H1 (cell line): ENCODE measurements at regions not wholly inside any gene's neighbourhood (a gene's known extent, or its start where the extent isn't known, plus 50 kb on each side); places are given as distances from the start of the nearest gene placed in this dataset.

Source experiments
- CTCF ChIA-PET: fragments of 300-600 bp; sonication (Branson Sonifier 250); formaldehyde crosslinking; loops from one replicate; lab custom pipeline; 2021; ENCODE audit not compliant: partially characterized antibody; lab: Charles Lee
- POLR2A ChIA-PET: fragments of 300-600 bp; sonication (Branson Sonifier 250); formaldehyde crosslinking; loops from one replicate; lab custom pipeline; 2021; ENCODE audit warnings: inconsistent platforms; ENCODE audit not compliant: partially characterized antibody; lab: Charles Lee
- DNase-seq, 2 experiments: peaks; one replicate each; pipeline versions ENCODE4 v3.0.0 to v3.0.0-alpha.2; 2010 to 2022; ENCODE audit warnings: low spot score in 2 of 2, low read depth in 1 of 2, mixed read lengths in 1 of 2
- FAIRE-seq: peaks from 2 replicates; lab custom pipeline; 2011; peaks lifted over from hg19 to GRCh38; lab: Jason Lieb, UNC
- H2AFZ ChIP-seq: 2 replicates; pipeline ENCODE4 v1.8.1; 2012; ENCODE audit warnings: low read length, inconsistent platforms
- H2AK5ac ChIP-seq: 2 replicates; pipeline ENCODE4 v1.6.1; 2013; ENCODE audit warnings: low read depth, low read length
- H2BK120ac ChIP-seq: replicated peaks from 2 replicates; pipeline ENCODE3; 2013; ENCODE audit warnings: low read depth, low read length, inconsistent platforms
- H2BK12ac ChIP-seq: 2 replicates; pipeline ENCODE4 v1.6.1; 2013; ENCODE audit warnings: low read depth, low read length
- H2BK15ac ChIP-seq: 2 replicates; pipeline ENCODE4 v1.6.1; 2013; ENCODE audit warnings: low read length
- H2BK20ac ChIP-seq: 2 replicates; pipeline ENCODE4 v1.6.1; 2013; ENCODE audit warnings: low read length
- H2BK5ac ChIP-seq: 2 replicates; pipeline ENCODE4 v1.6.1; 2013; ENCODE audit warnings: low read depth, low read length
- H3K14ac ChIP-seq: 2 replicates; pipeline ENCODE4 v1.6.1; 2013; ENCODE audit warnings: inconsistent platforms; ENCODE audit not compliant: insufficient read length
- H3K18ac ChIP-seq: 2 replicates; pipeline ENCODE4 v1.6.1; 2013; ENCODE audit warnings: low read length; ENCODE audit errors: extremely low read depth
- H3K23ac ChIP-seq: 2 replicates; pipeline ENCODE4 v1.6.1; 2013; ENCODE audit warnings: inconsistent platforms; ENCODE audit not compliant: insufficient read length
- H3K23me2 ChIP-seq: 2 replicates; pipeline ENCODE4 v1.6.1; 2013; ENCODE audit warnings: low read depth, low read length
- H3K27ac ChIP-seq: 2 replicates; pipeline ENCODE4 v1.6.1; 2011; ENCODE audit warnings: low read depth, low read length, inconsistent platforms
- H3K27me3 ChIP-seq, 4 experiments: replicated peaks in 1 of 4; 1 replicate in 1 of 4; 2 replicates in 3 of 4; pipeline versions ENCODE4 v1.6.1 to v1.8.1; 2011 to 2013; ENCODE audit warnings: low read length in 3 of 4, mild to moderate bottlenecking in 3 of 4, inconsistent platforms in 2 of 4, mixed read lengths in 2 of 4, moderate library complexity in 1 of 4; ENCODE audit not compliant: control insufficient read depth in 3 of 4, insufficient read depth in 3 of 4; ENCODE audit errors: extremely low read depth in 1 of 4
- H3K36me3 ChIP-seq, 4 experiments: 2 replicates each; pipeline versions ENCODE4 v1.6.1 to v1.8.1; 2011 to 2013; ENCODE audit warnings: mild to moderate bottlenecking in 4 of 4, low read length in 3 of 4, moderate library complexity in 2 of 4, control low read depth in 1 of 4, inconsistent platforms in 1 of 4; ENCODE audit not compliant: insufficient read depth in 4 of 4, control insufficient read depth in 2 of 4
- H3K4ac ChIP-seq: replicated peaks from 2 replicates; pipeline ENCODE3; 2013; ENCODE audit warnings: low read length, low read depth, mixed read lengths, inconsistent platforms; ENCODE audit not compliant: insufficient read length
- H3K4me1 ChIP-seq, 4 experiments: replicated peaks in 1 of 4; 1 replicate in 1 of 4; 2 replicates in 3 of 4; pipeline versions ENCODE4 v1.6.1 to v1.8.1; 2011 to 2013; ENCODE audit warnings: low read length in 3 of 4, inconsistent platforms in 2 of 4, mixed read lengths in 1 of 4; ENCODE audit not compliant: insufficient read depth in 4 of 4, control insufficient read depth in 3 of 4
- H3K4me2 ChIP-seq, 2 experiments: 2 replicates each; pipeline versions ENCODE4 v1.6.1 to v1.8.1; 2011 to 2013; ENCODE audit warnings: low read depth in 2 of 2, low read length in 2 of 2, control low read depth in 1 of 2, inconsistent platforms in 1 of 2, mild to moderate bottlenecking in 1 of 2; ENCODE audit not compliant: insufficient read depth in 1 of 2
- H3K4me3 ChIP-seq, 4 experiments: fragments of 200-600, 300-600 bp in 1 of 4; sonication (generic), shearing (Covaris generic), sonication (Bioruptor Twin) in 1 of 4; 2 replicates each; pipeline versions ENCODE4 v1.5.1 to v1.8.1; 2011 to 2016; ENCODE audit warnings: low read length in 4 of 4, low read depth in 3 of 4, control low read depth in 2 of 4, inconsistent platforms in 2 of 4, mild to moderate bottlenecking in 2 of 4, mixed read lengths in 1 of 4, moderate library complexity in 1 of 4; ENCODE audit not compliant: insufficient read depth in 2 of 4; ENCODE audit errors: extremely low read depth in 1 of 4
- H3K56ac ChIP-seq: replicated peaks from 2 replicates; pipeline ENCODE3; 2013; ENCODE audit warnings: low read depth, mild to moderate bottlenecking, mixed read lengths, low read length, inconsistent platforms; ENCODE audit not compliant: insufficient read length
- H3K79me1 ChIP-seq: 2 replicates; pipeline ENCODE4 v1.6.1; 2013; ENCODE audit warnings: low read depth, low read length, control low read depth
- H3K79me2 ChIP-seq, 2 experiments: 2 replicates each; pipeline versions ENCODE4 v1.6.1 to v1.8.1; 2012 to 2013; ENCODE audit warnings: low read length in 2 of 2, mild to moderate bottlenecking in 2 of 2, inconsistent platforms in 1 of 2; ENCODE audit not compliant: insufficient read depth in 2 of 2, control insufficient read depth in 1 of 2
- H3K9ac ChIP-seq, 4 experiments: replicated peaks in 1 of 4; 1 replicate in 1 of 4; 2 replicates in 3 of 4; pipeline versions ENCODE4 v1.6.1 to v1.8.1; 2011 to 2013; ENCODE audit warnings: low read depth in 3 of 4, low read length in 3 of 4, control low read depth in 2 of 4, mild to moderate bottlenecking in 2 of 4, moderate library complexity in 2 of 4, inconsistent platforms in 1 of 4; ENCODE audit errors: extremely low read depth in 1 of 4
- H3K9me3 ChIP-seq, 2 experiments: 2 replicates each; pipeline versions ENCODE4 v1.6.1 to v1.8.1; 2012 to 2013; ENCODE audit warnings: mild to moderate bottlenecking in 2 of 2, moderate library complexity in 2 of 2, control low read depth in 1 of 2, inconsistent platforms in 1 of 2, low read depth in 1 of 2, low read length in 1 of 2, mixed read lengths in 1 of 2; ENCODE audit not compliant: insufficient read depth in 2 of 2
- H4K20me1 ChIP-seq, 2 experiments: replicated peaks in 1 of 2; 2 replicates each; pipeline versions ENCODE3 to v1.8.1; 2011 to 2013; ENCODE audit warnings: inconsistent platforms in 2 of 2, low read length in 2 of 2, mild to moderate bottlenecking in 1 of 2; ENCODE audit not compliant: insufficient read depth in 2 of 2, control insufficient read depth in 1 of 2
- H4K5ac ChIP-seq: 2 replicates; pipeline ENCODE4 v1.6.1; 2013; ENCODE audit warnings: low read length, low read depth, mixed read lengths, inconsistent platforms; ENCODE audit not compliant: insufficient read length
- H4K8ac ChIP-seq: 2 replicates; pipeline ENCODE4 v1.8.0; 2013; ENCODE audit warnings: mild to moderate bottlenecking, moderate library complexity, low read length, inconsistent platforms; ENCODE audit not compliant: insufficient read depth; ENCODE audit errors: extremely low read depth
- H4K91ac ChIP-seq: replicated peaks from 2 replicates; pipeline ENCODE3; 2013; ENCODE audit warnings: low read length, mixed read lengths, inconsistent platforms; ENCODE audit not compliant: insufficient read length
- BRCA1 ChIP-seq: IDR thresholded peaks from 2 replicates; pipeline ENCODE4 v1.6.1; 2012; ENCODE audit warnings: low read depth, low read length, improper control_type of control experiment
- CBX8 ChIP-seq: fragments of 300-800, 300-1000 bp; sonication (generic); IDR thresholded peaks from 2 replicates; pipeline ENCODE4 v1.7.1; 2016; ENCODE audit warnings: low read depth, low read length, borderline replicate concordance
- E2F6 ChIP-seq: IDR thresholded peaks from 2 replicates; pipeline ENCODE4 v1.6.1; 2012; ENCODE audit warnings: inconsistent platforms
- EZH2 ChIP-seq: fragments of 200-600 bp; sonication (generic); IDR thresholded peaks from 2 replicates; pipeline ENCODE4 v1.7.1; 2012; ENCODE audit warnings: low read depth, mild to moderate bottlenecking, moderate library complexity, low read length, inconsistent platforms; ENCODE audit not compliant: severe bottlenecking
- JUND ChIP-seq: IDR thresholded peaks from 2 replicates; pipeline ENCODE4 v1.6.1; 2011; ENCODE audit warnings: mild to moderate bottlenecking, improper control_type of control experiment, low read length
- KDM5A ChIP-seq: fragments of 200-600 bp; IDR thresholded peaks from 2 replicates; pipeline ENCODE4 v1.7.1; 2012; ENCODE audit warnings: mild to moderate bottlenecking, low read length, inconsistent platforms, mixed read lengths
- NRF1 ChIP-seq: IDR thresholded peaks from 2 replicates; pipeline ENCODE4 v1.6.1; 2011; ENCODE audit warnings: mild to moderate bottlenecking, low read depth, low read length, improper control_type of control experiment
- POLR2A ChIP-seq, 2 experiments: IDR thresholded peaks; 1 replicate in 1 of 2; 2 replicates in 1 of 2; pipeline ENCODE4 v1.6.1; 2011; ENCODE audit warnings: low read depth in 2 of 2, low read length in 2 of 2, mild to moderate bottlenecking in 2 of 2; ENCODE audit errors: control extremely low read depth in 1 of 2
- RAD21 ChIP-seq, 2 experiments: IDR thresholded peaks in 1 of 2; conservative IDR thresholded peaks in 1 of 2; 2 replicates each; pipeline ENCODE4 v1.6.1; 2011; ENCODE audit warnings: low read depth in 2 of 2, low read length in 2 of 2, improper control_type of control experiment in 1 of 2, inconsistent platforms in 1 of 2, mild to moderate bottlenecking in 1 of 2, moderate library complexity in 1 of 2
- RBBP5 ChIP-seq: IDR thresholded peaks from 2 replicates; pipeline ENCODE4 v1.7.1; 2012; ENCODE audit warnings: low read depth, mild to moderate bottlenecking, inconsistent platforms, low read length, moderate library complexity, borderline replicate concordance
- SIN3A ChIP-seq, 2 experiments: IDR thresholded peaks in 1 of 2; conservative IDR thresholded peaks in 1 of 2; 2 replicates each; pipeline ENCODE4 v1.6.1; 2011 to 2012; ENCODE audit warnings: low read length in 2 of 2, improper control_type of control experiment in 1 of 2, low read depth in 1 of 2, mild to moderate bottlenecking in 1 of 2
- SP4 ChIP-seq: IDR thresholded peaks from 2 replicates; pipeline ENCODE4 v1.6.1; 2012; ENCODE audit warnings: low read length, inconsistent platforms
- TBP ChIP-seq: IDR thresholded peaks from 2 replicates; pipeline ENCODE4 v1.6.1; 2011; ENCODE audit warnings: low read depth, low read length, improper control_type of control experiment
- USF2 ChIP-seq: IDR thresholded peaks from 2 replicates; pipeline ENCODE4 v1.6.1; 2011; ENCODE audit warnings: low read length, improper control_type of control experiment
- WGBS, 2 experiments: shearing (Covaris generic) in 1 of 2; methylation state at CpG; one replicate each; pipeline versions ENCODE4 v1.1.6 to v1.1.7; 2013 to 2015; ENCODE audit warnings: low lambda C conversion rate in 2 of 2, mixed read lengths in 2 of 2, inconsistent platforms in 1 of 2, low coverage in 1 of 2, missing lambda C conversion rate in 1 of 2; ENCODE audit not compliant: insufficient replicate concordance in 2 of 2, insufficient coverage in 1 of 2, insufficient read length in 1 of 2; ENCODE audit errors: extremely low coverage in 1 of 2, missing lambda C conversion rate in 1 of 2; 5-methylcytosine and 5-hydroxymethylcytosine counted together

- Histone ChIP-seq H3K27me3 (no peaks in the 10 kb centered on the region), H3K4me3 (no peak overlapping the region), H3K9me3 (peaks cover 3 to 4% of the 10 kb centered on the region in 2 experiments; a peak in 2 of 4 replicates), H3K27ac (no peak overlapping the region), H4K20me1 (no peaks in the 10 kb centered on the region), H2BK5ac (no peak overlapping the region), H2BK12ac (no peak overlapping the region), H2AK5ac (no peak overlapping the region), H2BK120ac (no peak overlapping the region), H3K4me1 (no peaks in the 10 kb centered on the region; a peak in 1 of 7 replicates), H2BK20ac (no peak overlapping the region), H3K23me2 (no peaks in the 10 kb centered on the region), H4K8ac (no peak overlapping the region), H3K18ac (no peak overlapping the region), H3K79me2 (no peaks in the 10 kb centered on the region), H3K4me2 (no peak overlapping the region), H3K36me3 (no peaks in the 10 kb centered on the region), H3K14ac (no peak overlapping the region), H4K91ac (no peak overlapping the region), H2AFZ (no peak overlapping the region), H3K4ac (no peak overlapping the region), H3K79me1 (no peaks in the 10 kb centered on the region), H3K9ac (no peak overlapping the region), H3K56ac (no peak overlapping the region), H2BK15ac (no peak overlapping the region), H4K5ac (no peak overlapping the region), H3K23ac (no peak overlapping the region)
- 89 to 100% methylated on average over 1 to 9 of the region's 9 CpGs for WGBS, 2 experiments
- ChIA-PET CTCF (no interaction called here), POLR2A (no interaction called here)
- DNase-seq (no peak), FAIRE-seq (no peak)
- TF ChIP-seq SP4 = no peak
- TF ChIP-seq USF2 = no peak
- TF ChIP-seq KDM5A = no peak
- TF ChIP-seq SIN3A (conservative IDR thresholded peaks at IDR 0.05 in 1 of 2, IDR thresholded peaks at IDR 0.05 in 1 of 2; ENCODE audit: low read depth in 1 of 2, low read length in 2 of 2) = no peak
- TF ChIP-seq EZH2 = no peak
- no peak for TF ChIP-seq JUND
- TF ChIP-seq TBP = no peak
- TF ChIP-seq CBX8 = no peak
- no peak for TF ChIP-seq BRCA1
- no peak for TF ChIP-seq NRF1
- TF ChIP-seq E2F6 = no peak
- no peak for TF ChIP-seq POLR2A (IDR thresholded peaks at IDR 0.05; ENCODE audit: control extremely low read depth in 1 of 2, low read depth in 2 of 2, low read length in 2 of 2)
- no peak for TF ChIP-seq RAD21 (IDR thresholded peaks at IDR 0.05 in 1 of 2, conservative IDR thresholded peaks at IDR 0.05 in 1 of 2; ENCODE audit: low read depth in 2 of 2, low read length in 2 of 2)
- no peak for TF ChIP-seq RBBP5
Observed at GRCh38 chr18:78107363-78107762, 857.7 kb downstream of the GALR1 start.
